SK-N-SH (cell line): ENCODE measurements at regions not wholly inside any gene's neighbourhood (a gene's known extent, or its start where the extent isn't known, plus 50 kb on each side); places are given as distances from the start of the nearest gene placed in this dataset.
A peak's percentile ranks its signal among the peaks of the same experiment; 100 is the strongest.

Experiments used
- CTCF ChIA-PET: fragments of 300-600, 350-600 bp; formaldehyde crosslinking; extraction: SDS; loops from one replicate; lab custom pipeline; 2021; lab: Yijun Ruan, JAX
- POLR2A ChIA-PET: fragments of 350-600 bp; sonication (Branson Sonifier 250); formaldehyde crosslinking; extraction: SDS; loops from one replicate; lab custom pipeline; 2020; ENCODE audit warnings: antibody characterized with exemption, inconsistent platforms; lab: Yijun Ruan, JAX
- DNase-seq: peaks from one replicate; pipeline ENCODE4 v3.0.0; 2012
- H2AFZ ChIP-seq: fragments of 200-600 bp; sonication (generic); 2 replicates; pipeline ENCODE4 v1.8.1; 2016; ENCODE audit warnings: antibody characterized with exemption, mild to moderate bottlenecking, low read depth
- H3F3A ChIP-seq: fragments of 200-600 bp; sonication (generic); replicated peaks from 2 replicates; pipeline ENCODE3; 2016; ENCODE audit warnings: antibody characterized with exemption, mild to moderate bottlenecking; ENCODE audit not compliant: insufficient read depth
- H3K27ac ChIP-seq, 2 experiments: fragments of 200-500 bp in 1 of 2; fragments of 200-600 bp in 1 of 2; sonication (Bioruptor generic) in 1 of 2; sonication (generic), shearing (Covaris generic) in 1 of 2; 2 replicates each; pipeline versions ENCODE4 v1.5.1 to v1.6.1; 2014 to 2016; ENCODE audit warnings: low read depth in 2 of 2, inconsistent platforms in 1 of 2, low read length in 1 of 2, mild to moderate bottlenecking in 1 of 2, mixed read lengths in 1 of 2
- H3K27me3 ChIP-seq: fragments of 200-600 bp; sonication (generic), shearing (Covaris generic); 2 replicates; pipeline ENCODE4 v1.6.1; 2016; ENCODE audit warnings: mixed run types; ENCODE audit not compliant: insufficient read depth
- H3K36me3 ChIP-seq, 2 experiments: fragments of 200-500 bp in 1 of 2; fragments of 200-600 bp in 1 of 2; sonication (Bioruptor generic) in 1 of 2; sonication (generic) in 1 of 2; replicated peaks in 1 of 2; 2 replicates each; pipeline versions ENCODE3 to v1.5.1; 2014 to 2016; ENCODE audit warnings: low read length in 1 of 2, mild to moderate bottlenecking in 1 of 2; ENCODE audit not compliant: insufficient read depth in 2 of 2, control insufficient read depth in 1 of 2
- H3K4me1 ChIP-seq, 2 experiments: fragments of 200-500 bp in 1 of 2; fragments of 200-600 bp in 1 of 2; sonication (Bioruptor generic) in 1 of 2; sonication (generic), shearing (Covaris generic) in 1 of 2; 2 replicates each; pipeline versions ENCODE4 v1.5.1 to v1.6.1; 2014 to 2016; ENCODE audit warnings: low read depth in 1 of 2, low read length in 1 of 2, mixed run types in 1 of 2; ENCODE audit not compliant: insufficient read depth in 2 of 2, control insufficient read depth in 1 of 2
- H3K4me2 ChIP-seq: fragments of 200-600 bp; sonication (generic), shearing (Covaris generic); 2 replicates; pipeline ENCODE4 v1.6.1; 2017; ENCODE audit warnings: mixed run types
- H3K4me3 ChIP-seq, 2 experiments: fragments of 200-500 bp in 1 of 2; fragments of 200-600 bp in 1 of 2; sonication (Bioruptor generic) in 1 of 2; sonication (generic), shearing (Covaris generic) in 1 of 2; 2 replicates each; pipeline versions ENCODE4 v1.5.1 to v1.8.1; 2014 to 2016; ENCODE audit warnings: low read depth in 2 of 2, inconsistent platforms in 1 of 2, low read length in 1 of 2, mild to moderate bottlenecking in 1 of 2, mixed read lengths in 1 of 2, moderate library complexity in 1 of 2
- H3K79me2 ChIP-seq: fragments of 200-600 bp; sonication (generic); 2 replicates; pipeline ENCODE4 v1.8.1; 2017; ENCODE audit warnings: mild to moderate bottlenecking; ENCODE audit not compliant: insufficient read depth
- H3K9ac ChIP-seq: fragments of 200-600 bp; sonication (generic); 2 replicates; pipeline ENCODE4 v1.6.1; 2017; ENCODE audit warnings: mixed run types
- H3K9me2 ChIP-seq: fragments of 200-600 bp; sonication (generic); 2 replicates; pipeline ENCODE4 v1.6.1; 2017; ENCODE audit warnings: mixed run types
- H3K9me3 ChIP-seq: fragments of 200-600 bp; sonication (generic); 2 replicates; pipeline ENCODE4 v1.6.1; 2017; ENCODE audit warnings: mixed run types, mild to moderate bottlenecking, moderate library complexity
- H4K20me1 ChIP-seq: fragments of 200-600 bp; sonication (generic); 2 replicates; pipeline ENCODE4 v1.6.1; 2017; ENCODE audit warnings: mild to moderate bottlenecking, mixed run types; ENCODE audit not compliant: insufficient read depth
- CHD2 ChIP-seq: fragments of 150-350 bp; IDR thresholded peaks from 2 replicates; pipeline ENCODE4 v1.6.1; 2018; ENCODE audit warnings: low read length; ENCODE audit not compliant: partially characterized antibody
- ELF1 ChIP-seq: IDR thresholded peaks from 2 replicates; pipeline ENCODE4 v1.4.0; 2012
- EP300 ChIP-seq, 2 experiments: IDR thresholded peaks; 2 replicates each; pipeline versions ENCODE4 v1.4.0 to v1.6.1; 2012; ENCODE audit warnings: borderline replicate concordance in 1 of 2, low read depth in 1 of 2, low read length in 1 of 2
- EZH2phosphoT487 ChIP-seq: fragments of 200-600 bp; sonication (generic); IDR thresholded peaks from 2 replicates; pipeline ENCODE4 v1.6.1; 2017; ENCODE audit warnings: low read depth, mixed run types, mild to moderate bottlenecking, antibody characterized with exemption, moderate library complexity, borderline replicate concordance
- FOSL2 ChIP-seq: IDR thresholded peaks from 2 replicates; pipeline ENCODE4 v1.4.0; 2012; ENCODE audit warnings: low read depth, mild to moderate bottlenecking, moderate library complexity, borderline replicate concordance
- FOXM1 ChIP-seq: IDR thresholded peaks from 2 replicates; pipeline ENCODE4 v1.4.0; 2012; ENCODE audit warnings: low read depth, mild to moderate bottlenecking
- GABPA ChIP-seq: IDR thresholded peaks from 2 replicates; pipeline ENCODE4 v1.4.0; 2012; ENCODE audit warnings: low read depth, mild to moderate bottlenecking
- GATA2 ChIP-seq: sonication (generic); formaldehyde crosslinking; IDR thresholded peaks from 2 replicates; pipeline ENCODE4 v1.5.0; 2020; ENCODE audit warnings: mild to moderate bottlenecking, missing genetic modification reagents
- MEF2A ChIP-seq: IDR thresholded peaks from 2 replicates; pipeline ENCODE4 v1.4.0; 2012; ENCODE audit warnings: low read depth, borderline replicate concordance
- MXI1 ChIP-seq: IDR thresholded peaks from 2 replicates; pipeline ENCODE4 v1.6.1; 2012; ENCODE audit warnings: mild to moderate bottlenecking, low read depth, low read length, improper control_type of control experiment
- NFIC ChIP-seq: IDR thresholded peaks from 2 replicates; pipeline ENCODE4 v1.4.0; 2012; ENCODE audit warnings: borderline replicate concordance
- NRF1 ChIP-seq: IDR thresholded peaks from 2 replicates; pipeline ENCODE4 v1.6.1; 2012; ENCODE audit warnings: low read depth, mild to moderate bottlenecking, low read length
- POLR2AphosphoS5 ChIP-seq: IDR thresholded peaks from 2 replicates; pipeline ENCODE4 v1.6.1; 2012; ENCODE audit warnings: low read depth, low read length
- RAD21 ChIP-seq: IDR thresholded peaks from 2 replicates; pipeline ENCODE4 v1.6.1; 2012; ENCODE audit warnings: mild to moderate bottlenecking, low read length
- RCOR1 ChIP-seq: fragments of 150-350 bp; IDR thresholded peaks from 2 replicates; pipeline ENCODE4 v1.6.1; 2017; ENCODE audit warnings: antibody characterized with exemption, low read length
- RFX5 ChIP-seq: IDR thresholded peaks from 2 replicates; pipeline ENCODE4 v1.6.1; 2012; ENCODE audit warnings: mild to moderate bottlenecking, improper control_type of control experiment, low read length
- RXRA ChIP-seq: IDR thresholded peaks from 2 replicates; pipeline ENCODE4 v1.4.0; 2012; ENCODE audit warnings: low read depth, mild to moderate bottlenecking, borderline replicate concordance
- SIN3A ChIP-seq: IDR thresholded peaks from 2 replicates; pipeline ENCODE4 v1.6.1; 2012; ENCODE audit warnings: low read depth, mild to moderate bottlenecking, low read length, moderate library complexity, borderline replicate concordance
- YY1 ChIP-seq: IDR thresholded peaks from 2 replicates; pipeline ENCODE4 v1.4.0; 2012; ENCODE audit warnings: low read depth, mild to moderate bottlenecking
- WGBS: methylation state at CpG from one replicate; pipeline ENCODE4 v1.1.6; 2017; ENCODE audit warnings: low lambda C conversion rate; 5-methylcytosine and 5-hydroxymethylcytosine counted together
- TF ChIP-seq, protein P1 (sequence below): fragments of 150-350 bp; IDR thresholded peaks from 2 replicates; pipeline ENCODE4 v1.6.1; 2017; ENCODE audit warnings: antibody characterized with exemption, low read length, low read depth, borderline replicate concordance
- TF ChIP-seq, protein P2 (sequence below): fragments of 150-350 bp; IDR thresholded peaks from 2 replicates; pipeline ENCODE4 v1.6.1; 2016; ENCODE audit warnings: mild to moderate bottlenecking, low read depth, low read length
- TF ChIP-seq, protein P3 (sequence below): IDR thresholded peaks from 2 replicates; pipeline ENCODE4 v1.6.1; 2012; ENCODE audit warnings: mild to moderate bottlenecking, low read depth, low read length, moderate library complexity
- TF ChIP-seq, protein P4 (sequence below): IDR thresholded peaks from 2 replicates; pipeline ENCODE4 v1.4.0; 2012; ENCODE audit warnings: low read depth, borderline replicate concordance
- TF ChIP-seq, protein P5 (sequence below): IDR thresholded peaks from 2 replicates; pipeline ENCODE4; 2012

DNA sequence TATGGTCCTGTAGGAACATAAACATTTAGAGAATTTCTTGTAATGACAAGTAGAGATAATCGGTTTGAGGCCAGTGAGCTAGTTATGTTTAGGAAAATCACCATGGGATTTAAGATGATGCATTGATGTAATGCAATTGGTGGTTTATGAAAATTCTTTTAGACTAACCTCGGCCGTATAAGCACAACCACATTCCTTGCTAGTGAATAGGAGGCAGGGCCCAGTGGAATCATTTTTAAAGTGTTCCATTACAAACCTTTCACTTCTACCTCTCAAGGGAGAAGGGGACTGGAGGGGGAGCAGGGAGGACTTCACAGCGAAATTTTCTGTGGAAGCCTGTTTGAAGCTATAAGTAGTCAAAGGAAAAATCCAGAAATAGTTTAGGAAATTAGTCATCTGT is 71.8 kb upstream of the NFIL3 start (continued):
- TF ChIP-seq, protein P1, sequence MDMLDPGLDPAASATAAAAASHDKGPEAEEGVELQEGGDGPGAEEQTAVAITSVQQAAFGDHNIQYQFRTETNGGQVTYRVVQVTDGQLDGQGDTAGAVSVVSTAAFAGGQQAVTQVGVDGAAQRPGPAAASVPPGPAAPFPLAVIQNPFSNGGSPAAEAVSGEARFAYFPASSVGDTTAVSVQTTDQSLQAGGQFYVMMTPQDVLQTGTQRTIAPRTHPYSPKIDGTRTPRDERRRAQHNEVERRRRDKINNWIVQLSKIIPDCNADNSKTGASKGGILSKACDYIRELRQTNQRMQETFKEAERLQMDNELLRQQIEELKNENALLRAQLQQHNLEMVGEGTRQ, result no peak
- TF ChIP-seq GATA2 (CRISPR knock-in tag) (no peak), GABPA (no peak), POLR2AphosphoS5 (no peak), NFIC (peak; percentile 5; the same call in 1 of the 2 replicates), FOSL2 (peak; percentile 48; the same call in 1 of the 2 replicates), MEF2A (0 out of 2 replicates have a peak, but pooled peaks have one; percentile 17), YY1 (no peak), SIN3A (no peak)
- TF ChIP-seq, protein P2, sequence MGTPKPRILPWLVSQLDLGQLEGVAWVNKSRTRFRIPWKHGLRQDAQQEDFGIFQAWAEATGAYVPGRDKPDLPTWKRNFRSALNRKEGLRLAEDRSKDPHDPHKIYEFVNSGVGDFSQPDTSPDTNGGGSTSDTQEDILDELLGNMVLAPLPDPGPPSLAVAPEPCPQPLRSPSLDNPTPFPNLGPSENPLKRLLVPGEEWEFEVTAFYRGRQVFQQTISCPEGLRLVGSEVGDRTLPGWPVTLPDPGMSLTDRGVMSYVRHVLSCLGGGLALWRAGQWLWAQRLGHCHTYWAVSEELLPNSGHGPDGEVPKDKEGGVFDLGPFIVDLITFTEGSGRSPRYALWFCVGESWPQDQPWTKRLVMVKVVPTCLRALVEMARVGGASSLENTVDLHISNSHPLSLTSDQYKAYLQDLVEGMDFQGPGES, result no peak

DNA sequence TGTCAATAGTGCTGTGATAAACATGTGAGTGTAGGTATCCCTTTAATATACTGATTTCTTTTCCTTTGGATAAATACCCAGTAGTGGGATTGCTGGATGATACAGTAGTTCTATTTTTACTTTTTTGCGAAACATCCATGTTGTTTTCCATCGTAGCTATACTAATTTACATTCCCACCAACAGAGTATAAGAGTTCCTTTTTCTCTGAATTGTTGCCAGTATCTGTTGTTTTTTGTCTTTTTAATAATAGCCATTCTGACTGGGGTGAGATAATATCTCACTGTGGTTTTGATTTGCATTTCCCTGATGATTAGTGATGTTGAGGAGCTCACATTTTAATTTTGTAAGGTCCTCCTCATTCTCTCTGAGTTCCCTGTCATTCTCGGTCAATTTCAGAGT is 71.1 kb upstream of the NFIL3 start:
- peaks cover 0 to 16% of the 10 kb centered on the region in 2 experiments; a peak in 1 of 4 replicates for H3K4me1 ChIP-seq
- no peaks in the 10 kb centered on the region for H3K79me2 ChIP-seq
- no peak for DNase-seq
- peak overlapping the region; percentile 81 for H3K9ac ChIP-seq
- no peaks in the 10 kb centered on the region for H3K9me3 ChIP-seq
- no peaks in the 10 kb centered on the region for H3K27me3 ChIP-seq
- ChIA-PET CTCF (no interaction called here), POLR2A (no interaction called here)
- peaks cover 20% of the 10 kb centered on the region for H3F3A ChIP-seq
- H3K36me3 ChIP-seq, result no peaks in the 10 kb centered on the region
- TF ChIP-seq ELF1 (no peak), CHD2 (no peak), RXRA (no peak), NRF1 (no peak), EP300 (IDR thresholded peaks at IDR 0.05; ENCODE audit: borderline replicate concordance in 1 of 2, low read depth in 1 of 2, low read length in 1 of 2) (no peak), FOXM1 (no peak), RCOR1 (no peak), RAD21 (no peak), EZH2phosphoT487 (no peak), RFX5 (no peak), SIN3A (no peak), FOSL2 (no peak), MXI1 (no peak), NFIC (no peak)
- TF ChIP-seq, protein P3, sequence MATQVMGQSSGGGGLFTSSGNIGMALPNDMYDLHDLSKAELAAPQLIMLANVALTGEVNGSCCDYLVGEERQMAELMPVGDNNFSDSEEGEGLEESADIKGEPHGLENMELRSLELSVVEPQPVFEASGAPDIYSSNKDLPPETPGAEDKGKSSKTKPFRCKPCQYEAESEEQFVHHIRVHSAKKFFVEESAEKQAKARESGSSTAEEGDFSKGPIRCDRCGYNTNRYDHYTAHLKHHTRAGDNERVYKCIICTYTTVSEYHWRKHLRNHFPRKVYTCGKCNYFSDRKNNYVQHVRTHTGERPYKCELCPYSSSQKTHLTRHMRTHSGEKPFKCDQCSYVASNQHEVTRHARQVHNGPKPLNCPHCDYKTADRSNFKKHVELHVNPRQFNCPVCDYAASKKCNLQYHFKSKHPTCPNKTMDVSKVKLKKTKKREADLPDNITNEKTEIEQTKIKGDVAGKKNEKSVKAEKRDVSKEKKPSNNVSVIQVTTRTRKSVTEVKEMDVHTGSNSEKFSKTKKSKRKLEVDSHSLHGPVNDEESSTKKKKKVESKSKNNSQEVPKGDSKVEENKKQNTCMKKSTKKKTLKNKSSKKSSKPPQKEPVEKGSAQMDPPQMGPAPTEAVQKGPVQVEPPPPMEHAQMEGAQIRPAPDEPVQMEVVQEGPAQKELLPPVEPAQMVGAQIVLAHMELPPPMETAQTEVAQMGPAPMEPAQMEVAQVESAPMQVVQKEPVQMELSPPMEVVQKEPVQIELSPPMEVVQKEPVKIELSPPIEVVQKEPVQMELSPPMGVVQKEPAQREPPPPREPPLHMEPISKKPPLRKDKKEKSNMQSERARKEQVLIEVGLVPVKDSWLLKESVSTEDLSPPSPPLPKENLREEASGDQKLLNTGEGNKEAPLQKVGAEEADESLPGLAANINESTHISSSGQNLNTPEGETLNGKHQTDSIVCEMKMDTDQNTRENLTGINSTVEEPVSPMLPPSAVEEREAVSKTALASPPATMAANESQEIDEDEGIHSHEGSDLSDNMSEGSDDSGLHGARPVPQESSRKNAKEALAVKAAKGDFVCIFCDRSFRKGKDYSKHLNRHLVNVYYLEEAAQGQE, result no peak
- TF ChIP-seq, protein P4, sequence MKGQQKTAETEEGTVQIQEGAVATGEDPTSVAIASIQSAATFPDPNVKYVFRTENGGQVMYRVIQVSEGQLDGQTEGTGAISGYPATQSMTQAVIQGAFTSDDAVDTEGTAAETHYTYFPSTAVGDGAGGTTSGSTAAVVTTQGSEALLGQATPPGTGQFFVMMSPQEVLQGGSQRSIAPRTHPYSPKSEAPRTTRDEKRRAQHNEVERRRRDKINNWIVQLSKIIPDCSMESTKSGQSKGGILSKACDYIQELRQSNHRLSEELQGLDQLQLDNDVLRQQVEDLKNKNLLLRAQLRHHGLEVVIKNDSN, result no peak
- TF ChIP-seq, protein P5, sequence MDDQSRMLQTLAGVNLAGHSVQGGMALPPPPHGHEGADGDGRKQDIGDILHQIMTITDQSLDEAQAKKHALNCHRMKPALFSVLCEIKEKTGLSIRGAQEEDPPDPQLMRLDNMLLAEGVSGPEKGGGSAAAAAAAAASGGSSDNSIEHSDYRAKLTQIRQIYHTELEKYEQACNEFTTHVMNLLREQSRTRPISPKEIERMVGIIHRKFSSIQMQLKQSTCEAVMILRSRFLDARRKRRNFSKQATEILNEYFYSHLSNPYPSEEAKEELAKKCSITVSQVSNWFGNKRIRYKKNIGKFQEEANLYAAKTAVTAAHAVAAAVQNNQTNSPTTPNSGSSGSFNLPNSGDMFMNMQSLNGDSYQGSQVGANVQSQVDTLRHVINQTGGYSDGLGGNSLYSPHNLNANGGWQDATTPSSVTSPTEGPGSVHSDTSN, result no peak
- TF ChIP-seq, all 33 proteins: peak for 0
- H3K4me2 ChIP-seq, result peak overlapping the region; percentile 66
- H3K9me2 ChIP-seq, result no peaks in the 10 kb centered on the region
- no peak overlapping the region; the same call in 1 of the 2 replicates for H2AFZ ChIP-seq
- no peak overlapping the region for H3K4me3 ChIP-seq
- 61% methylated on average over 3 of the region's 3 CpGs for WGBS
- H4K20me1 ChIP-seq, result no peaks in the 10 kb centered on the region
- H3K27ac ChIP-seq, result peak overlapping the region in 1 of 2 experiments; percentile 99; a peak in 2 of 4 replicates
